ENCODE measurements at regions not wholly inside any gene's neighbourhood (a gene's known extent, or its start where the extent isn't known, plus 50 kb on each side); places are given as distances from the start of the nearest gene placed in this dataset.

DNA sequence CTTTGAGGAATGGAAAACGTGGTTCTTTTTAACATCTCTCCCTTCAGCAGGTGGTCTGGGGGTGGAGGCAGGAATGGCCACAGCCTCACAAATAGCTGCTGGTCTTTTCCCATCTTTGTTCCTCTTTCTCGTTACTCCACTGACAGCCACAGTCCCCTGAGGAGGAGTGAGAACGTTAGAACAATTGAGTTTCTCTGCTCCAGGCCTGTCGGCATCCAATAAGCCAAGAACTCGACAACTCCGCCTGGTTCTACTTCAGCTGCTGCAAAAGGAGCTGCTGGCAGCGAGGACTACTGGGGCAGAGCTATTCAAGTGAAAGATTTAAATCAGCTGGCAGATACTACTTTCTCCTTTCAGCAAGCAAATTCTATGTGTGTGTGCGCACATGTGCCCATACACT, 169.5 kb upstream of the GALNT2 start:
- ChIA-PET CTCF (interaction anchor here (1.8 kb wide), 1 partner anchor 48 kb away, joined by 7 read pairs; no protein-coding TSS in a partner anchor), POLR2A (no interaction called here)
- H3K9me3 Mint-ChIP-seq, result peaks cover 12% of the 10 kb centered on the region
- H3K27me3 Mint-ChIP-seq (ENCODE audit: low read depth), result no peaks in the 10 kb centered on the region; the same call in 1 of the 2 replicates
- DNase-seq (ENCODE audit: low spot score) (no peak), ATAC-seq (no peak)
- H3K4me3 Mint-ChIP-seq, result no peak overlapping the region
- H3K36me3 Mint-ChIP-seq, result no peaks in the 10 kb centered on the region
- TF ChIP-seq, protein P1, sequence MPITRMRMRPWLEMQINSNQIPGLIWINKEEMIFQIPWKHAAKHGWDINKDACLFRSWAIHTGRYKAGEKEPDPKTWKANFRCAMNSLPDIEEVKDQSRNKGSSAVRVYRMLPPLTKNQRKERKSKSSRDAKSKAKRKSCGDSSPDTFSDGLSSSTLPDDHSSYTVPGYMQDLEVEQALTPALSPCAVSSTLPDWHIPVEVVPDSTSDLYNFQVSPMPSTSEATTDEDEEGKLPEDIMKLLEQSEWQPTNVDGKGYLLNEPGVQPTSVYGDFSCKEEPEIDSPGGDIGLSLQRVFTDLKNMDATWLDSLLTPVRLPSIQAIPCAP (CRISPR knock-in tag; IDR thresholded peaks at IDR 0.05), result no peak
- no peak for TF ChIP-seq RELA (CRISPR knock-in tag; IDR thresholded peaks at IDR 0.05; ENCODE audit: borderline replicate concordance)
- no peak for TF ChIP-seq NR1H2 (CRISPR knock-in tag; IDR thresholded peaks at IDR 0.05)
- TF ChIP-seq SP1 (CRISPR knock-in tag; conservative IDR thresholded peaks at IDR 0.05), result no peak
- TF ChIP-seq, protein P2, sequence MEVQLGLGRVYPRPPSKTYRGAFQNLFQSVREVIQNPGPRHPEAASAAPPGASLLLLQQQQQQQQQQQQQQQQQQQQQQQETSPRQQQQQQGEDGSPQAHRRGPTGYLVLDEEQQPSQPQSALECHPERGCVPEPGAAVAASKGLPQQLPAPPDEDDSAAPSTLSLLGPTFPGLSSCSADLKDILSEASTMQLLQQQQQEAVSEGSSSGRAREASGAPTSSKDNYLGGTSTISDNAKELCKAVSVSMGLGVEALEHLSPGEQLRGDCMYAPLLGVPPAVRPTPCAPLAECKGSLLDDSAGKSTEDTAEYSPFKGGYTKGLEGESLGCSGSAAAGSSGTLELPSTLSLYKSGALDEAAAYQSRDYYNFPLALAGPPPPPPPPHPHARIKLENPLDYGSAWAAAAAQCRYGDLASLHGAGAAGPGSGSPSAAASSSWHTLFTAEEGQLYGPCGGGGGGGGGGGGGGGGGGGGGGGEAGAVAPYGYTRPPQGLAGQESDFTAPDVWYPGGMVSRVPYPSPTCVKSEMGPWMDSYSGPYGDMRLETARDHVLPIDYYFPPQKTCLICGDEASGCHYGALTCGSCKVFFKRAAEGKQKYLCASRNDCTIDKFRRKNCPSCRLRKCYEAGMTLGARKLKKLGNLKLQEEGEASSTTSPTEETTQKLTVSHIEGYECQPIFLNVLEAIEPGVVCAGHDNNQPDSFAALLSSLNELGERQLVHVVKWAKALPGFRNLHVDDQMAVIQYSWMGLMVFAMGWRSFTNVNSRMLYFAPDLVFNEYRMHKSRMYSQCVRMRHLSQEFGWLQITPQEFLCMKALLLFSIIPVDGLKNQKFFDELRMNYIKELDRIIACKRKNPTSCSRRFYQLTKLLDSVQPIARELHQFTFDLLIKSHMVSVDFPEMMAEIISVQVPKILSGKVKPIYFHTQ (CRISPR knock-in tag; IDR thresholded peaks at IDR 0.05), result no peak
- no peak for TF ChIP-seq ZBTB21 (CRISPR knock-in tag; IDR thresholded peaks at IDR 0.05; ENCODE audit: borderline replicate concordance)
- TF ChIP-seq CREB1 (CRISPR knock-in tag; IDR thresholded peaks at IDR 0.05), result no peak
- no peak for TF ChIP-seq ZNF121 (CRISPR knock-in tag; IDR thresholded peaks at IDR 0.05)
- TF ChIP-seq NFE2L1 (CRISPR knock-in tag; IDR thresholded peaks at IDR 0.05), result no peak
- TF ChIP-seq, protein P3, sequence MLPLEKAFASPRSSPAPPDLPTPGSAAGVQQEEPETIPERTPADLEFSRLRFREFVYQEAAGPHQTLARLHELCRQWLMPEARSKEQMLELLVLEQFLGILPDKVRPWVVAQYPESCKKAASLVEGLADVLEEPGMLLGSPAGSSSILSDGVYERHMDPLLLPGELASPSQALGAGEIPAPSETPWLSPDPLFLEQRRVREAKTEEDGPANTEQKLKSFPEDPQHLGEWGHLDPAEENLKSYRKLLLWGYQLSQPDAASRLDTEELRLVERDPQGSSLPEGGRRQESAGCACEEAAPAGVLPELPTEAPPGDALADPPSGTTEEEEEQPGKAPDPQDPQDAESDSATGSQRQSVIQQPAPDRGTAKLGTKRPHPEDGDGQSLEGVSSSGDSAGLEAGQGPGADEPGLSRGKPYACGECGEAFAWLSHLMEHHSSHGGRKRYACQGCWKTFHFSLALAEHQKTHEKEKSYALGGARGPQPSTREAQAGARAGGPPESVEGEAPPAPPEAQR (CRISPR knock-in tag; IDR thresholded peaks at IDR 0.05), result no peak
- TF ChIP-seq, protein P4, sequence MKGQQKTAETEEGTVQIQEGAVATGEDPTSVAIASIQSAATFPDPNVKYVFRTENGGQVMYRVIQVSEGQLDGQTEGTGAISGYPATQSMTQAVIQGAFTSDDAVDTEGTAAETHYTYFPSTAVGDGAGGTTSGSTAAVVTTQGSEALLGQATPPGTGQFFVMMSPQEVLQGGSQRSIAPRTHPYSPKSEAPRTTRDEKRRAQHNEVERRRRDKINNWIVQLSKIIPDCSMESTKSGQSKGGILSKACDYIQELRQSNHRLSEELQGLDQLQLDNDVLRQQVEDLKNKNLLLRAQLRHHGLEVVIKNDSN (CRISPR knock-in tag; IDR thresholded peaks at IDR 0.05), result no peak
- TF ChIP-seq JUN (CRISPR knock-in tag; IDR thresholded peaks at IDR 0.05), result no peak
- TF ChIP-seq GRHL2 (CRISPR knock-in tag; IDR thresholded peaks at IDR 0.05; ENCODE audit: insufficient replicate concordance, severe bottlenecking), result no peak
- TF ChIP-seq, protein P5, sequence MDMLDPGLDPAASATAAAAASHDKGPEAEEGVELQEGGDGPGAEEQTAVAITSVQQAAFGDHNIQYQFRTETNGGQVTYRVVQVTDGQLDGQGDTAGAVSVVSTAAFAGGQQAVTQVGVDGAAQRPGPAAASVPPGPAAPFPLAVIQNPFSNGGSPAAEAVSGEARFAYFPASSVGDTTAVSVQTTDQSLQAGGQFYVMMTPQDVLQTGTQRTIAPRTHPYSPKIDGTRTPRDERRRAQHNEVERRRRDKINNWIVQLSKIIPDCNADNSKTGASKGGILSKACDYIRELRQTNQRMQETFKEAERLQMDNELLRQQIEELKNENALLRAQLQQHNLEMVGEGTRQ (CRISPR knock-in tag; IDR thresholded peaks at IDR 0.05), result no peak
- TF ChIP-seq RORB (CRISPR knock-in tag; IDR thresholded peaks at IDR 0.05), result no peak
- TF ChIP-seq, protein P6, sequence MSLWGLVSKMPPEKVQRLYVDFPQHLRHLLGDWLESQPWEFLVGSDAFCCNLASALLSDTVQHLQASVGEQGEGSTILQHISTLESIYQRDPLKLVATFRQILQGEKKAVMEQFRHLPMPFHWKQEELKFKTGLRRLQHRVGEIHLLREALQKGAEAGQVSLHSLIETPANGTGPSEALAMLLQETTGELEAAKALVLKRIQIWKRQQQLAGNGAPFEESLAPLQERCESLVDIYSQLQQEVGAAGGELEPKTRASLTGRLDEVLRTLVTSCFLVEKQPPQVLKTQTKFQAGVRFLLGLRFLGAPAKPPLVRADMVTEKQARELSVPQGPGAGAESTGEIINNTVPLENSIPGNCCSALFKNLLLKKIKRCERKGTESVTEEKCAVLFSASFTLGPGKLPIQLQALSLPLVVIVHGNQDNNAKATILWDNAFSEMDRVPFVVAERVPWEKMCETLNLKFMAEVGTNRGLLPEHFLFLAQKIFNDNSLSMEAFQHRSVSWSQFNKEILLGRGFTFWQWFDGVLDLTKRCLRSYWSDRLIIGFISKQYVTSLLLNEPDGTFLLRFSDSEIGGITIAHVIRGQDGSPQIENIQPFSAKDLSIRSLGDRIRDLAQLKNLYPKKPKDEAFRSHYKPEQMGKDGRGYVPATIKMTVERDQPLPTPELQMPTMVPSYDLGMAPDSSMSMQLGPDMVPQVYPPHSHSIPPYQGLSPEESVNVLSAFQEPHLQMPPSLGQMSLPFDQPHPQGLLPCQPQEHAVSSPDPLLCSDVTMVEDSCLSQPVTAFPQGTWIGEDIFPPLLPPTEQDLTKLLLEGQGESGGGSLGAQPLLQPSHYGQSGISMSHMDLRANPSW (CRISPR knock-in tag; conservative IDR thresholded peaks at IDR 0.05; ENCODE audit: low read depth), result no peak
- TF ChIP-seq, protein P7, sequence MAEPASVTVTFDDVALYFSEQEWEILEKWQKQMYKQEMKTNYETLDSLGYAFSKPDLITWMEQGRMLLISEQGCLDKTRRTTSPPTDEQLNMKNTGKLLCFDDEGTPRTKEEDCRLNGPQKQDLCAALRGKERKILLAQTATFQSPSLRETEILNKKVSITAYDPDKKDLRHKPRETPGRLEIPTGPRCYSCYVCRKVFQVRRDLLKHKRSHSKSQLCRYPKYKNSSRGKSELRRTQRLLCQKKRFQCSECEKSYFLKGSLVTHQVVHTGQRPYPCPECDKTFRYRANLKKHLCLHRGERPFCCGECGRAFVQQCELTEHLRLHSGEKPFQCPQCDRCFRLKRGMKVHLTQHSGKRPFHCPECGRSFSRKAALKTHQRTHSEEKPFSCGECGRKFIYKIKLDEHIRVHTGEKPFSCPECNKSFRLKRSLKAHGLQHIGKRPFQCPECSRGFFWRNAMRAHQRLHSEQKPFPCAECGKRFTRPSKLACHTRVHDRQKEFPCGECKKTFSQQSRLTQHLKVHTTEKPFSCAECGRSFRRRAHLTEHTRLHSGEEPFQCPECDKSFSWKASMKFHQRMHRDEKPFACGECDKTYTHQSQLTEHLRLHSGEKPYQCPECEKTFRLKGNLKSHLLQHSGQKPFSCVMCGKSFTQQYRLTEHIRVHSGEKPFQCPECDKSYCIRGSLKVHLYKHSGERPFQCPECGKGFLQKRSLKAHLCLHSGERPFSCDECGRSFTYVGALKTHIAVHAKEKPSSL (CRISPR knock-in tag; conservative IDR thresholded peaks at IDR 0.05), result no peak
- no peak overlapping the region for H3K27ac Mint-ChIP-seq
- H3K4me1 Mint-ChIP-seq, result peaks cover 3% of the 10 kb centered on the region; the same call in 1 of the 2 replicates
